CD4-positive, alpha-beta memory T cell (primary cell): ENCODE measurements at regions not wholly inside any gene's neighbourhood (a gene's known extent, or its start where the extent isn't known, plus 50 kb on each side); places are given as distances from the start of the nearest gene placed in this dataset.

ENCODE experiments used
- CTCF ChIA-PET: fragments of 350-600 bp; sonication (Branson Sonifier 250); formaldehyde crosslinking; loops from one replicate; lab custom pipeline; 2021; ENCODE audit warnings: inconsistent platforms; ENCODE audit not compliant: partially characterized antibody; lab: Charles Lee
- POLR2A ChIA-PET: fragments of 350-600 bp; sonication (Branson Sonifier 250); formaldehyde crosslinking; loops from one replicate; lab custom pipeline; 2021; ENCODE audit not compliant: partially characterized antibody; lab: Charles Lee
- DNase-seq, 5 donors: peaks; one replicate each; pipeline versions ENCODE4 v3.0.0 to v3.0.0-alpha.2; 2020 to 2022; ENCODE audit warnings: mixed read lengths in 1 of 5
- H3K27ac ChIP-seq: one replicate; pipeline ENCODE4 v1.7.0; 2013; ENCODE audit warnings: low read depth, low read length
- H3K27me3 ChIP-seq: 2 replicates; pipeline ENCODE4 v1.7.0; 2013; ENCODE audit warnings: mild to moderate bottlenecking, low read length, moderate library complexity; ENCODE audit not compliant: insufficient read depth
- H3K36me3 ChIP-seq: 2 replicates; pipeline ENCODE4 v1.7.0; 2013; ENCODE audit warnings: mild to moderate bottlenecking, low read length, moderate library complexity; ENCODE audit not compliant: insufficient read depth
- H3K4me1 ChIP-seq: 2 replicates; pipeline ENCODE4 v1.7.0; 2013; ENCODE audit warnings: mild to moderate bottlenecking, low read length, moderate library complexity; ENCODE audit not compliant: insufficient read depth
- H3K4me3 ChIP-seq, 2 donors: one replicate each; pipeline ENCODE4 v1.7.0; 2013; ENCODE audit warnings: low read length in 2 of 2, mild to moderate bottlenecking in 1 of 2
- H3K9me3 ChIP-seq, 2 donors: one replicate each; pipeline ENCODE4 v1.7.0; 2013; ENCODE audit warnings: low read length in 2 of 2, control low read depth in 1 of 2; ENCODE audit not compliant: control insufficient read depth in 1 of 2
- H3K27ac Mint-ChIP-seq, 7 donors: one replicate each; pipeline ENCODE4 v1.8.0; 2020 to 2021; ENCODE audit warnings: mixed read lengths in 7 of 7, mild to moderate bottlenecking in 6 of 7, inconsistent platforms in 3 of 7, moderate library complexity in 3 of 7
- H3K27me3 Mint-ChIP-seq, 2 donors: one replicate each; pipeline ENCODE4 v1.8.0; 2020 to 2021; ENCODE audit warnings: mixed read lengths in 2 of 2
- H3K36me3 Mint-ChIP-seq, 2 donors: one replicate each; pipeline ENCODE4 v1.8.0; 2020 to 2021; ENCODE audit warnings: mixed read lengths in 2 of 2, inconsistent platforms in 1 of 2, mild to moderate bottlenecking in 1 of 2
- H3K4me1 Mint-ChIP-seq, 4 donors: one replicate each; pipeline ENCODE4 v1.8.0; 2020 to 2021; ENCODE audit warnings: mixed read lengths in 4 of 4, mild to moderate bottlenecking in 1 of 4
- H3K4me3 Mint-ChIP-seq, 8 donors: one replicate each; pipeline ENCODE4 v1.8.0; 2020 to 2021; ENCODE audit warnings: mixed read lengths in 8 of 8, mild to moderate bottlenecking in 7 of 8, moderate library complexity in 6 of 8, inconsistent platforms in 3 of 8
- H3K9me3 Mint-ChIP-seq, 8 donors: one replicate each; pipeline ENCODE4 v1.8.0; 2020 to 2021; ENCODE audit warnings: mixed read lengths in 8 of 8, mild to moderate bottlenecking in 5 of 8, inconsistent platforms in 3 of 8, moderate library complexity in 1 of 8
- intact Hi-C: fragments of 100-400 bp; cut with micrococcal nuclease; formaldehyde crosslinking; loops from one replicate; pipeline ENCODE4 v1.15.1; 2023

DNA sequence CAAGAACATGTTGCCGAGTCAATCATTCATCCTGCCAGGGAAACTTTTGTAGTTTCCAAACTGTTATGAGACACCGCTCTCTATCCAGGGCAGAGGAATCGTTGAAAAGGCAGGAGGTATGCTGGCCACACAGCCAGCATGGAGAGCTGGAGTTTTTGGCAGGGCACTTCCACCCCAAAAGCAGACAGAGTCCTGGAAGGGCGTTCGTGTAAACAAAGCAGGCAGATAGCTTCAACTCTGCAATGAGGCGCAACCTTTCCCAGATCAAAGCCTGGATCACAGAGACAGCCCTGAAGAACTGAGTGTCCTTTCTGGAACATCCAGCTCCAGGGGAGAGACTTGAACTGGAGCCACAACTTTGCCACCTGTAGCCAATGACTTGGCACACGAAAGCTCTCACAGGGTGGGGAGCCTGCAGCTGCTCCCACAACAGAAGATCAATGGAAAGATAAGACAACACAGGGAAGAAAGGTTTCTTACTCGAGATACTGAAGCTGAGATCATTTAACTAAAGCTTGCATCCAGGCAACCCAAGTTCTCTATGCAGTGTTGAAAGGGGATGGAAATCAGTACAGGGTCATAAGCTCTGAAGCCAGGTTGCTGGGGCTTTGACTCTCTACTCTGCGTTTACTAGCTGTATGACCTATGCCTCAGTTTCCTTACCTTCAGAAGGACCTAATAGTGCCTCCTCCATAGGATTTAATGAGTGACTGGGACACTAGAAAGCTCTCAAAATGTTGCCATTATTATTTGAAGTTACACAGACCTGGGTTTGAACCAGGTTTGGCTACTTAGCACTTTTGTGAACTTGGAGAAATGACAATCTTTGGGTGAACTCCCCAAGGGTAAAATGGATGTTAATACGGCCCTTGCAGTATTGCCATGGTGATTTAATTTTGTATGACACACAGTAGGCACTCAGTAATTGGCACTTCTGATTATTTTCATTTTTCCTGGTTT lies 434.8 kb upstream of the NPVF start:
- DNase-seq: no peak

DNA sequence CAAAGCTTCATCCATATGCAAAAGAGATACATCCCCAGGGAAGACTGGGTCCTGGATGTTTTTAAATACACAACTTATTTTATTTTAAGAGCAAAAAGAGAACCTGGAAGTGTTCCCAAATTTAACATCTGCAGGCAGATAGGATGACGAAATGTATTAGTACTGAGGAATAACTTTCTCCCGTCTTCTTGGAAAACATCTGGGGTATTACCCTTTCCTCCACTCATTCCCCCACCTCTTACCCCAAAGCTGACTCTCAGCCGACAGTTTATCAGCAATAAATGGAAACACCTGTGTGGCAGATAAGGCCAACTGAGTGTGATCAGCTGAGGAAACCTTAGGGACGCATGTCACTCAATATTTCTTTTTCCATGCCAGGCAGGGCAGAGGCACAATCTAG lies 435.6 kb upstream of the NPVF start:
- intact Hi-C loops: no loop called here
- Mint-ChIP-seq H3K27ac (no peak overlapping the region), H3K9me3 (no peaks in the 10 kb centered on the region), H3K4me3 (no peak overlapping the region), H3K36me3 (no peaks in the 10 kb centered on the region), H3K4me1 (no peaks in the 10 kb centered on the region), H3K27me3 (peaks cover 5 to 18% of the 10 kb centered on the region in 2 donors)
- Histone ChIP-seq H3K9me3 (no peaks in the 10 kb centered on the region), H3K4me3 (no peak overlapping the region), H3K27me3 (no peaks in the 10 kb centered on the region), H3K36me3 (no peaks in the 10 kb centered on the region), H3K27ac (no peak overlapping the region), H3K4me1 (no peaks in the 10 kb centered on the region)
- no peak for DNase-seq
- ChIA-PET POLR2A (interaction anchor here (0.6 kb wide), 1 partner anchor 153 kb away, joined by 3 read pairs; no protein-coding TSS in a partner anchor), CTCF (no interaction called here)

More for the DNA sequence above, 434.8 kb upstream of the NPVF start:
- no peaks in the 10 kb centered on the region for H3K9me3 Mint-ChIP-seq
- H3K36me3 ChIP-seq: no peaks in the 10 kb centered on the region
- no peaks in the 10 kb centered on the region for H3K36me3 Mint-ChIP-seq
- no peaks in the 10 kb centered on the region for H3K4me1 ChIP-seq
- H3K27me3 Mint-ChIP-seq: peaks cover 5 to 18% of the 10 kb centered on the region in 2 donors
- H3K4me3 Mint-ChIP-seq: no peak overlapping the region
- POLR2A ChIA-PET: interaction anchor here (0.6 kb wide), 1 partner anchor 153 kb away, joined by 3 read pairs; no protein-coding TSS in a partner anchor
- H3K9me3 ChIP-seq: no peaks in the 10 kb centered on the region
- H3K27ac Mint-ChIP-seq: no peak overlapping the region
- intact Hi-C loops: no loop called here
- no peak overlapping the region for H3K27ac ChIP-seq
- H3K4me3 ChIP-seq: no peak overlapping the region
- CTCF ChIA-PET: no interaction called here
- H3K4me1 Mint-ChIP-seq: no peaks in the 10 kb centered on the region
- H3K27me3 ChIP-seq: no peaks in the 10 kb centered on the region

DNA sequence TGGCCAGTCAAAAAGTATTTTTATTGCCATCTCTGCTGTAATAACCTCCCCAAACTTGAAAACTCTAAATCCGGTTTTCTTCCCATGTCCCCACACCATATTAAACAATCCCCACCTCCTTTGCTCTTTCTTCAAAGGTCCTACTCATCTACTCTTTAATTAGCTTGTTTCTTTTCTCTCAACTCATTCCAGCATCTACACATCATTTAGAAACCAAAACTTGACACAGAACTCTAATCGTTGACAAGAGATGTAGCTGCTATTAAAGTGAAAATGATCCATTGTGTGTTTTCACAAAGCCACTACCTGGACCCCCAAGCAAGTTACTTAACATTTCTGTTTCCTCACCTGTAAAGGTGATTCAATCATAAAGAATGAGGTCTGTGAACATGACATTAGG lies 436.3 kb upstream of the NPVF start:
- Mint-ChIP-seq H3K4me3 (no peak overlapping the region), H3K4me1 (no peaks in the 10 kb centered on the region), H3K27ac (no peak overlapping the region), H3K9me3 (no peaks in the 10 kb centered on the region), H3K36me3 (no peaks in the 10 kb centered on the region), H3K27me3 (peaks cover 5 to 18% of the 10 kb centered on the region in 2 donors)
- no peaks in the 10 kb centered on the region for H3K9me3 ChIP-seq
- H3K4me1 ChIP-seq: no peaks in the 10 kb centered on the region
- POLR2A ChIA-PET: no interaction called here
- H3K36me3 ChIP-seq: no peaks in the 10 kb centered on the region
- H3K27me3 ChIP-seq: no peaks in the 10 kb centered on the region
- CTCF ChIA-PET: no interaction called here
- H3K27ac ChIP-seq: no peak overlapping the region
- no peak overlapping the region for H3K4me3 ChIP-seq
- intact Hi-C loops: no loop called here
- no peak for DNase-seq

- Histone ChIP-seq H3K27ac (no peak overlapping the region), H3K4me1 (no peaks in the 10 kb centered on the region), H3K9me3 (no peaks in the 10 kb centered on the region), H3K4me3 (no peak overlapping the region), H3K36me3 (no peaks in the 10 kb centered on the region), H3K27me3 (no peaks in the 10 kb centered on the region)
- Mint-ChIP-seq H3K27ac (no peak overlapping the region), H3K4me3 (no peak overlapping the region), H3K4me1 (no peaks in the 10 kb centered on the region), H3K36me3 (no peaks in the 10 kb centered on the region), H3K27me3 (peaks cover 5 to 18% of the 10 kb centered on the region in 2 donors), H3K9me3 (no peaks in the 10 kb centered on the region)
- no peak for DNase-seq
- CTCF ChIA-PET: no interaction called here
- intact Hi-C loops: no loop called here
- POLR2A ChIA-PET: no interaction called here
These were observed 437.1 kb upstream of the NPVF start for GRCh38 chr7:25665374-25665773.

- H3K4me3 ChIP-seq: no peak overlapping the region
- Mint-ChIP-seq H3K36me3 (no peaks in the 10 kb centered on the region), H3K9me3 (no peaks in the 10 kb centered on the region), H3K4me1 (no peaks in the 10 kb centered on the region), H3K27me3 (peaks cover 7 to 18% of the 10 kb centered on the region in 2 donors), H3K27ac (no peak overlapping the region), H3K4me3 (no peak overlapping the region)
- POLR2A ChIA-PET: no interaction called here
- DNase-seq: no peak
- H3K4me1 ChIP-seq: no peaks in the 10 kb centered on the region
- H3K27ac ChIP-seq: no peak overlapping the region
- no peaks in the 10 kb centered on the region for H3K36me3 ChIP-seq
- no peaks in the 10 kb centered on the region for H3K9me3 ChIP-seq
- CTCF ChIA-PET: no interaction called here
- H3K27me3 ChIP-seq: no peaks in the 10 kb centered on the region
- intact Hi-C loops: no loop called here
These were observed 437.8 kb upstream of the NPVF start for GRCh38 chr7:25665903-25666670.

DNA sequence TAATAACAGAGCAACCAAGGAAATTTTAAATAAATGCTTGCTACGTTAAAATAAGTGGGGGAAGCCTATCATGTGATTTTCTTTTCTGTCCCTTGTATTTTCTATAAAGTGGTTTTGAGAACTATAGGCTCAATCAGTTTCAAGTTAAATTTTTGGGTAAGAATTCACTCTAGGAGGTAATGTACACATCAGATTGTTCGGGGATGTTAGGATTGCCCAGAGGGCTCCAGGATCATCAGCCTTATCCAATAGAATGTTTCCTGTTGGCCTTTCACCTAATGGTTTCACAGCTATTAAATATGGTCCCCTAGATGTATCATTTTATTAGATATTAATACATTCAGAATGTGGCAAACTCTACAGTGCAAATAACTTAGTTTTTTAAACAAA lies 438.4 kb upstream of the NPVF start:
- Histone ChIP-seq H3K27me3 (no peaks in the 10 kb centered on the region), H3K36me3 (no peaks in the 10 kb centered on the region), H3K9me3 (no peaks in the 10 kb centered on the region), H3K27ac (no peak overlapping the region), H3K4me1 (no peaks in the 10 kb centered on the region), H3K4me3 (no peak overlapping the region)
- no peak overlapping the region for H3K27ac Mint-ChIP-seq
- peaks cover 0 to 2% (median 0%) of the 10 kb centered on the region in 8 donors for H3K9me3 Mint-ChIP-seq
- H3K36me3 Mint-ChIP-seq: no peaks in the 10 kb centered on the region
- CTCF ChIA-PET: no interaction called here
- POLR2A ChIA-PET: no interaction called here
- no peaks in the 10 kb centered on the region for H3K4me1 Mint-ChIP-seq
- H3K4me3 Mint-ChIP-seq: no peak overlapping the region
- peaks cover 8 to 18% of the 10 kb centered on the region in 2 donors for H3K27me3 Mint-ChIP-seq
- intact Hi-C loops: no loop called here
- DNase-seq: no peak

GRCh38 chr7:25669281-25669781 lies 441.0 kb upstream of the NPVF start:
- Histone ChIP-seq H3K27me3 (no peaks in the 10 kb centered on the region), H3K4me3 (no peak overlapping the region), H3K27ac (no peak overlapping the region), H3K9me3 (no peaks in the 10 kb centered on the region), H3K4me1 (no peaks in the 10 kb centered on the region), H3K36me3 (no peaks in the 10 kb centered on the region)
- Mint-ChIP-seq H3K27ac (no peak overlapping the region), H3K4me3 (no peak overlapping the region), H3K9me3 (peaks cover 0 to 2% (median 0%) of the 10 kb centered on the region in 8 donors), H3K27me3 (peaks cover 6 to 9% of the 10 kb centered on the region in 2 donors), H3K4me1 (no peaks in the 10 kb centered on the region), H3K36me3 (no peaks in the 10 kb centered on the region)
- ChIA-PET CTCF (no interaction called here), POLR2A (no interaction called here)
- intact Hi-C loops: no loop called here
- no peak for DNase-seq
